GM12874 (cell line): ENCODE measurements at regions not wholly inside any gene's neighbourhood (a gene's known extent, or its start where the extent isn't known, plus 50 kb on each side); places are given as distances from the start of the nearest gene placed in this dataset.
A peak's percentile ranks its signal among the peaks of the same experiment; 100 is the strongest.

Experiments
- CTCF ChIP-seq: IDR thresholded peaks from 2 replicates; pipeline ENCODE4 v1.5.1; 2011; ENCODE audit warnings: low read depth, mild to moderate bottlenecking, control low read depth, low read length, moderate library complexity; ENCODE audit not compliant: insufficient read depth

GRCh38 chr5:60330236-60330635 lies 369.7 kb downstream of the DEPDC1B start:
- TF ChIP-seq CTCF, result no peak

GRCh38 chr5:60325870-60326269 lies 374.1 kb downstream of the DEPDC1B start:
- no peak for TF ChIP-seq CTCF

- no peak for TF ChIP-seq CTCF
Measured at GRCh38 chr5:60323596-60323995, 376.4 kb downstream of the DEPDC1B start.

GRCh38 chr5:60312098-60312497 lies 387.9 kb downstream of the DEPDC1B start:
- TF ChIP-seq CTCF, result no peak

GRCh38 chr5:60299944-60300343 lies 400.0 kb downstream of the DEPDC1B start:
- TF ChIP-seq CTCF, result no peak

GRCh38 chr5:60297658-60298057 lies 402.3 kb downstream of the DEPDC1B start:
- no peak for TF ChIP-seq CTCF

GRCh38 chr5:60295423-60295822 lies 401.9 kb upstream of the PDE4D start:
- peak; percentile 51 for TF ChIP-seq CTCF

GRCh38 chr5:60293518-60293917 lies 400.0 kb upstream of the PDE4D start:
- TF ChIP-seq CTCF, result no peak
